ENCODE measurements at regions not wholly inside any gene's neighbourhood (a gene's known extent, or its start where the extent isn't known, plus 50 kb on each side); places are given as distances from the start of the nearest gene placed in this dataset.
"Not testable (repeated sequence)": the region's sequence is repeated elsewhere in the genome, so short reads cannot be mapped to it uniquely, and the experiment has no call there.

GRCh38 chr6:51479296-51479695 is 608.1 kb downstream of the PKHD1 start:
- no peak for TF ChIP-seq CTCF (IDR thresholded peaks at IDR 0.05; ENCODE audit: low read depth, low read length, missing control alignments)
- in situ Hi-C loops (cut with HindIII; ENCODE audit: low pct_ligation_motif_present, low sequenced_read_pairs) = no loop called here
- DNase-seq = no peak
- Histone ChIP-seq H3K27ac (no peak overlapping the region), H3K36me3 (replicated peaks) (no peaks in the 10 kb centered on the region), H3K4me3 (ENCODE audit: low read depth, low read length) (no peak overlapping the region), H3K27me3 (replicated peaks) (no peaks in the 10 kb centered on the region)

- TF ChIP-seq CTCF (IDR thresholded peaks at IDR 0.05; ENCODE audit: low read depth, low read length, missing control alignments) = no peak
- no peaks in the 10 kb centered on the region for H3K27me3 ChIP-seq (replicated peaks)
- no peak for DNase-seq
- no peaks in the 10 kb centered on the region for H3K36me3 ChIP-seq (replicated peaks)
- H3K4me3 ChIP-seq (ENCODE audit: low read depth, low read length) = no peak overlapping the region
- H3K27ac ChIP-seq = no peak overlapping the region
- in situ Hi-C loops (cut with HindIII; ENCODE audit: low pct_ligation_motif_present, low sequenced_read_pairs) = no loop called here
Observed at GRCh38 chr6:51480040-51480439, 607.4 kb downstream of the PKHD1 start.

GRCh38 chr6:51485869-51486268 is 601.5 kb downstream of the PKHD1 start:
- DNase-seq; H3K27me3 ChIP-seq (replicated peaks); H3K27ac ChIP-seq; in situ Hi-C loops (cut with HindIII; ENCODE audit: low pct_ligation_motif_present, low sequenced_read_pairs); H3K36me3 ChIP-seq (replicated peaks); H3K4me3 ChIP-seq (ENCODE audit: low read depth, low read length): not testable (repeated sequence)

GRCh38 chr6:51487937-51488336 is 599.5 kb downstream of the PKHD1 start:
- TF ChIP-seq CTCF (IDR thresholded peaks at IDR 0.05; ENCODE audit: low read depth, low read length, missing control alignments) = no peak
- in situ Hi-C loops (cut with HindIII; ENCODE audit: low pct_ligation_motif_present, low sequenced_read_pairs) = no loop called here
- no peak for DNase-seq
- Histone ChIP-seq H3K36me3 (replicated peaks) (no peaks in the 10 kb centered on the region), H3K27me3 (replicated peaks) (no peaks in the 10 kb centered on the region), H3K27ac (no peak overlapping the region), H3K4me3 (ENCODE audit: low read depth, low read length) (no peak overlapping the region)

- Histone ChIP-seq H3K36me3 (replicated peaks) (no peaks in the 10 kb centered on the region), H3K27ac (no peak overlapping the region), H3K4me3 (ENCODE audit: low read depth, low read length) (no peak overlapping the region), H3K27me3 (replicated peaks) (no peaks in the 10 kb centered on the region)
- no peak for DNase-seq
- in situ Hi-C loops (cut with HindIII; ENCODE audit: low pct_ligation_motif_present, low sequenced_read_pairs) = no loop called here
- no peak for TF ChIP-seq CTCF (IDR thresholded peaks at IDR 0.05; ENCODE audit: low read depth, low read length, missing control alignments)
Observed at GRCh38 chr6:51489133-51489532, 598.3 kb downstream of the PKHD1 start.

- Histone ChIP-seq H3K27me3 (replicated peaks) (no peaks in the 10 kb centered on the region), H3K36me3 (replicated peaks) (no peaks in the 10 kb centered on the region), H3K4me3 (ENCODE audit: low read depth, low read length) (no peak overlapping the region), H3K27ac (no peak overlapping the region)
- no peak for TF ChIP-seq CTCF (IDR thresholded peaks at IDR 0.05; ENCODE audit: low read depth, low read length, missing control alignments)
- no peak for DNase-seq
- in situ Hi-C loops (cut with HindIII; ENCODE audit: low pct_ligation_motif_present, low sequenced_read_pairs) = no loop called here
Observed at GRCh38 chr6:51490101-51490500, 597.3 kb downstream of the PKHD1 start.

Data from brain microvascular endothelial cell (primary cell).